ENCODE measurements at regions not wholly inside any gene's neighbourhood (a gene's known extent, or its start where the extent isn't known, plus 50 kb on each side); places are given as distances from the start of the nearest gene placed in this dataset.

GRCh38 chr19:31670931-31671330 is 321.7 kb upstream of the TSHZ3 start:
- DNase-seq, result no peak

GRCh38 chr19:31671411-31672035 is 322.3 kb upstream of the TSHZ3 start:
- no peak for DNase-seq

- no peak for DNase-seq
Observed at GRCh38 chr19:31674503-31675192, 325.4 kb upstream of the TSHZ3 start.

- no peak for DNase-seq
Observed at GRCh38 chr19:31675193-31675913, 326.1 kb upstream of the TSHZ3 start.

- DNase-seq, result no peak
Observed at GRCh38 chr19:31676271-31677004, 327.2 kb upstream of the TSHZ3 start.

GRCh38 chr19:31678421-31678820 is 329.2 kb upstream of the TSHZ3 start:
- DNase-seq, result no peak

- no peak for DNase-seq
Observed at GRCh38 chr19:31681121-31681520, 331.9 kb upstream of the TSHZ3 start.

GRCh38 chr19:31693131-31693932 is 344.1 kb upstream of the TSHZ3 start:
- DNase-seq, result no peak

GRCh38 chr19:31693933-31694269 is 344.7 kb upstream of the TSHZ3 start:
- no peak for DNase-seq

GRCh38 chr19:31694761-31695160 is 345.5 kb upstream of the TSHZ3 start:
- DNase-seq, result no peak

GRCh38 chr19:31699421-31699820 is 350.2 kb upstream of the TSHZ3 start:
- no peak for DNase-seq

GRCh38 chr19:31701146-31701545 is 351.9 kb upstream of the TSHZ3 start:
- DNase-seq, result no peak

GRCh38 chr19:31705656-31706055 is 356.4 kb upstream of the TSHZ3 start:
- DNase-seq, result no peak

- no peak for DNase-seq
Observed at GRCh38 chr19:31706131-31706530, 356.9 kb upstream of the TSHZ3 start.

GRCh38 chr19:31706691-31707620 is 357.7 kb upstream of the TSHZ3 start:
- DNase-seq, result no peak

GRCh38 chr19:31708520-31708919 is 359.3 kb upstream of the TSHZ3 start:
- DNase-seq, result no peak

GRCh38 chr19:31709476-31709875 is 360.2 kb upstream of the TSHZ3 start:
- DNase-seq, result no peak

- no peak for DNase-seq
Observed at GRCh38 chr19:31715249-31715945, 366.2 kb upstream of the TSHZ3 start.

- DNase-seq, result no peak
Observed at GRCh38 chr19:31716826-31717225, 367.6 kb upstream of the TSHZ3 start.

- DNase-seq, result no peak
Observed at GRCh38 chr19:31717269-31717923, 368.2 kb upstream of the TSHZ3 start.
